ENCODE measurements at regions not wholly inside any gene's neighbourhood (a gene's known extent, or its start where the extent isn't known, plus 50 kb on each side); places are given as distances from the start of the nearest gene placed in this dataset.

GRCh38 chr5:136682986-136683385 lies 317.6 kb upstream of the TRPC7 start:
- DNase-seq = no peak

GRCh38 chr5:136679233-136679632 lies 313.9 kb upstream of the TRPC7 start:
- DNase-seq = no peak

DNA sequence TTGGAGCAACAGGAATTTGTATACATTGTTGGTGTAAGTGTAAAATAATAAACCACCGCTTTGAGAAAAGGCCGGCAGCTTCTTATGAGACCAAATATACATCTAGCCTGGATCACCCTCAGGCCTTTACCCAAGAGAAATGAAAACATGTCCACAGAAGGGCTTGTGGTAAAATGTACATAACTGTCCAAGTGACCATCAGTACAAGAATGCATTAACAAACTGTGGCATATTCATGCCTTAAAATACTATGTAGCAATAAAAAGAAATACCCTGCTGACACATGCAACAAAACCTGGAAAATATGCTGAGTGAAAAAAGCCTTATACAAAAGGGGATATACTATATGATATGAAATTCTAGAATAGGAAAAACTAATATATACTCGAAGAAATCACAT lies 311.9 kb upstream of the TRPC7 start:
- no peak for DNase-seq

- DNase-seq = no peak
Measured at GRCh38 chr5:136676685-136677084, 311.3 kb upstream of the TRPC7 start.

GRCh38 chr5:136675769-136676168 lies 310.4 kb upstream of the TRPC7 start:
- no peak for DNase-seq

DNA sequence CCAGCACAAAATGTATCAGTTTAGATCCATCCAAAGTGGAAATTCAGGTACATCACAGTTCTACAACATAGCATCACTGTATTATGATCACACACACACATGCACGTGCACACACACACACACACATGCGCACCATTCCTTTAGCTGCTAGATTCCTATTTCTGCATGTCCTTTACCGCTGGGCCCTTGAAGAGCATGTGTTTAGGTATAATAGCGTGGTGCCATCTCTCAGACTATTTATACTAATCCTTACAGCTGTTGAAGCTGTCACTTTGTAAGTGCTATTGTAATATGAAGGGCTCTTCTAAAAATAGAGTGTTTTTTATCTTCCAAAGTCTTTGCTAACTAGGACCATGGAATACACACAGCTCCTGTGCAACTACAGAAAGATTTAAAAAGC lies 308.8 kb upstream of the TRPC7 start:
- DNase-seq = peak; percentile 13

DNA sequence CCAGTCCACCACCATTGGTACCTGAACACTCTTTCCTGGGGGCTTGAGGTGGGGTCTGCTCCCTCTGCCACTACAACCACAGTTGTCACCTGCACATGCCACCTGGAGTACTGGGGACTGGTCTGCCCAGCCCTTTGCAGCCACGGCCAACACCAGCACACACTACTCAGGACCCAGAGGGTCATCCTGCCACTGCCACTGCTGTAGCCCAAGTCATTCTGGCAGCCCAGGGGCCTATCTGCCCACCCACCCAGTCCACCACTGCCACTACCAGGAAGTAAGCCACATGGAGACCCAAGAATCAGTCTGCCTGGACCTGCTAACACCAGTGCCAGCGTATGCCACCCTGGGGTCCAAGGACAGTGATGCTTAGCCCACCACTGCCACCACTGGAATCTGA lies 302.4 kb upstream of the TRPC7 start:
- DNase-seq = no peak

- DNase-seq = no peak
Measured at GRCh38 chr5:136666970-136667620, 301.8 kb upstream of the TRPC7 start.

- no peak for DNase-seq
Measured at GRCh38 chr5:136665331-136665730, 300.0 kb upstream of the TRPC7 start.

- no peak for DNase-seq
Measured at GRCh38 chr5:136661026-136661425, 295.7 kb upstream of the TRPC7 start.

- DNase-seq = no peak
Measured at GRCh38 chr5:136656811-136657210, 291.5 kb upstream of the TRPC7 start.

- DNase-seq = no peak
Measured at GRCh38 chr5:136655468-136655867, 290.1 kb upstream of the TRPC7 start.

DNA sequence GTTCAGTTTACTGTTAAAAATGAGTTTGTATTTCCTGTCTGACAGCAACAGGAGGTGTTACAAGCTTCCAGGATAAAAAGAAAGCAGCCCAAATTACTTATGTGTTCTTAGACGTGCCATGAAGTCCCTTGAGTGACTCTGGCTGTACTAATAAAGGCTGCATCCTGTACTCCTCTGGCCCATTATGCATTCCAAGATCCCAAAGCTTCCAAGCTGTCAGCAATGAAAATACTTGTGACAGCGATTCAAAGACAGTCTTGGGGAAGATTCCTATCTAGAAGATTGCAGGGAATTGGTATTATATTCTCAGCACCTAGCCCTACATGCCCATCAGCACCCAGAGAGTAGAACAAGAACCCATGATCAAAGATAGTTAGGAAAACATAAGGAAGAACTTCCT lies 281.6 kb upstream of the TRPC7 start:
- no peak for DNase-seq

DNA sequence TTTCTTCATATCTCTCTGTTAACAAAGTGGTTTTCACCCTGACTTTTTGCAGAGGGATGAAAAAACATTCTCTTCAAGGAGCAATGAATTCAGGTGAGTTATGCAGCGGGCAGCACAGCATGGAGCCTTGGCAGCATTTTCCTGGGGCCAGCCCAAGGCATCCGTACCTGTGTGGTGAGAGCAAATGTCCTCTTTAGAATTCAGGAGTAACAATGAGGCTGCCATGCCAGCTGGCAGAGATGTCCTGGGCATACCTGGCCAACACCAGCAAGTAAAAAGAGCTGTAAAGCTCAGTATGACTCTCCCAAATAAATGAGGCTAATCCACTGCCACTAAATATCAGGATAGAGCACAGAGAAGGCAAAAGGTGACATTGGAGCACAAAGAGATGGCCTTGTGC lies 277.6 kb upstream of the TRPC7 start:
- DNase-seq = no peak

- DNase-seq = no peak
Measured at GRCh38 chr5:136639616-136640015, 274.3 kb upstream of the TRPC7 start.

GRCh38 chr5:136638084-136638483 lies 272.7 kb upstream of the TRPC7 start:
- DNase-seq = no peak

DNA sequence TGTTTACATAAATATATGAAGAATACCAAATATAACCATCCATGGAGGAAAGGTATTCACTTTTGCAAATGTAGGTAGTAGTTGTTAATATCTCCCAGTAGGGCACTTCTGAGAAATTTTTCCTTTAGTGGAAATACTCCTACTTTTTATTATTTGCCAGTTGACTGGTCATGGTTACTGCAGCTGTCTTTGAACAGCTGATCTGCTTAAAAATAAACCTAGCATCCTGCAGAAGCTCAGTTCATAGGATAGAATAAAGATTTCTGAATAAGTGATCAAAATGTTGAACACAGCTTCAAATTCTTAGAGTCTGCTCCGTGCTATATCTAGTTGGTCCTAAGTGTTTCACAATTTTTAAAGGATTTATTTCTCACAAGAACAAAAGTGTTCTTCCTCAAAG lies 270.7 kb upstream of the TRPC7 start:
- DNase-seq = no peak

DNA sequence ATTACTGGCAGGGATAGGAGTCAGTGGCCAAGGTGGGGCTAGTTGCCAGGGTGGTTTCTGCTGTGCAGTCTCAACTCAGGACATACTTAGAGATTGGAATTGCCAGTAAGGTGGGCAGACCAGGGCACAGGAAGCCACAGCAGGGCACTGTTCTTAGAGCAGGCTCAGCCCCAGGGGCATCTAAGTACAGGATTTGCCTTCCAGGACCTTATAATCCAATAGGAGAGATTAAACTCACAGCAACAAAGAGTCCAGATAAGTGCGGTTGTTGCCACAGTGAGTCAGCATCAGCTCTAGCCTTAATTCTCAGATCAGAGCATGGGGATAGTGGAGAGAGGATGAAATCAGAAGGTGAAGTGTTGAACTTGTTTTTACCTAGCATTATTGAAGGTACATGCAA lies 265.8 kb upstream of the TRPC7 start:
- no peak for DNase-seq

DNA sequence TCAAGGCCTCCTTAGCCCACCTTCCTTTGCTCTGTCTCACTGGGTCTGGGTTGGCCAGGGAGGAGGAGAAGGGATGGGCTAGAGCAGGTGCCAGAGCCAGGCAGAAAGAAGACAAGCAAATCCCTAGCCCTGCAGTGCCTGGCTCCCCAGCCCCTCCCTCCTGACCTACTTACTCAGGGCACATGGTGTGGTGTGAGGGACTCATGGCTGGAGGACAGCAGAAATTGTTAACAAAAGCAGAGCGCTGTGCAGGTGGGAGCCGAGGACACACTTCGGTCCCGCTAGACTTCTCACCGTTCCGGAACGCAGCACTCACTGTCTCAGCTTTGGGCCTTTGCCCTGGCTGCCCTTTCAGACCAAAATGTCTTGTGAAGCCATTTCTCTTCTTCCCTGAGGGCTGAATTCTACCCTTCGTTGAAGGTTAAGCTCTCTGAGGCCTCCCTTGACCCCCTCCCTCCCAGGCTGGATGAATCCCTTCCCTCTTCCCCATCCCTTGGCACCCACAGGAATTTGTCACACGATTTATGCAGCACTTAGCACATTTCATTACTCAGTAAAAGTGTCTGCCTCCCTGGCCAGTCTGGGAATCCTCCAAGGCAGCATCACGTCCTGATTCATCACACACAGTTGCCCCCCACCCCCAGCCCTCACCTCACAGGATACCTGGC lies 263.9 kb upstream of the TRPC7 start:
- no peak for DNase-seq

DNA sequence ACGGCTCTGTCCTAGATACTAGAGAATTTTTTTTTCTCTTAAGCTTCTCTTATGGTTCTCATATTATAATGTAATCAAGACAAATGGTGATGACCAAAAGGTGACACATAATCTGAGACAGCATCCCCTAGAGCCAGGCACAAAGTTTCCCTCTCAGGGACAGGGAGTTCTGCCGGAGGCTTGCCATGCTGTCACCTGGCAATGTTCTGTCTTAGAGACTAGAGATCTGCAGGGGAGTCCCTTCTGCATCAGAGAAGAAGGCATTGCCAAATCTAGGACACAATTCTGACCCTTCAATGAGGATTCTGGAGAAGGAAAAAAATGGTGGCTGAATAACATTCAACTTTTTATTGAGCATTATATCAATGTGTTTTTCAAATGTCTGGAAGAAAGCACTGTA lies 261.2 kb upstream of the TRPC7 start:
- no peak for DNase-seq

- no peak for DNase-seq
Measured at GRCh38 chr5:136622747-136623146, 257.4 kb upstream of the TRPC7 start.

DNA sequence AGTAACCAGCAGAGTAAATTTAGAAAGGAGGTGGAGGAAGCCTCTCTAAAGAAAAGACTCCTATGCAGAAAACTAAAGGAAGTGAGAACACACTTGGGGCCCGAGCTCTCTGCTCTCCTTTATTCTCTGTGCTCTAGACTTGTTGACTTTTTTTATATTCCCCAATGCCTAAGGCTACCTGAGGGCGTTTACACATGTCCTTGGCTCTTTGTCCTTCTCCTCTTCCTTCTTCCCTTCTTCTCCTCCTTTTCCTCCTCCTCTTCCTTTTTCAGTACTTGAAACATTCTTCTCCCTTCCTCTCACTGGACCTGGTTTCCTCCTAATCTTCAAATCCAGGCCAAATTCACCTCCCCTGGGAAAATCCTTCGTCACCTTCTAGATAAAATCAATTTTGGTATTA lies 256.4 kb upstream of the TRPC7 start:
- no peak for DNase-seq

GRCh38 chr5:136620621-136621020 lies 255.3 kb upstream of the TRPC7 start:
- DNase-seq = no peak

- no peak for DNase-seq
Measured at GRCh38 chr5:136620016-136620419, 254.7 kb upstream of the TRPC7 start.

- DNase-seq = no peak
Measured at GRCh38 chr5:136619556-136619955, 254.2 kb upstream of the TRPC7 start.

All from DMS79 treated with DMSO at 0.1 percent for 48 hours (cell line).